Nephron (organoid): ENCODE measurements at regions not wholly inside any gene's neighbourhood (a gene's known extent, or its start where the extent isn't known, plus 50 kb on each side); places are given as distances from the start of the nearest gene placed in this dataset.
"Not testable (repeated sequence)": the region's sequence is repeated elsewhere in the genome, so short reads cannot be mapped to it uniquely, and the experiment has no call there.

Experiments
- H3K27ac Mint-ChIP-seq, 3 experiments: 2 replicates each; pipeline ENCODE4 v1.8.0; 2020; ENCODE audit warnings: mixed read lengths in 3 of 3, mild to moderate bottlenecking in 2 of 3, moderate library complexity in 1 of 3
- H3K27me3 Mint-ChIP-seq: 2 replicates; pipeline ENCODE4 v1.8.0; 2021; ENCODE audit warnings: low read depth, mild to moderate bottlenecking, moderate library complexity, mixed read lengths
- H3K36me3 Mint-ChIP-seq: 2 replicates; pipeline ENCODE4 v1.8.0; 2020; ENCODE audit warnings: low read depth, mixed read lengths
- H3K4me1 Mint-ChIP-seq: 2 replicates; pipeline ENCODE4 v1.8.0; 2020; ENCODE audit warnings: mixed read lengths
- H3K4me3 Mint-ChIP-seq, 3 experiments: 2 replicates each; pipeline ENCODE4 v1.8.0; 2020; ENCODE audit warnings: mild to moderate bottlenecking in 3 of 3, mixed read lengths in 3 of 3, moderate library complexity in 2 of 3
- H3K9me3 Mint-ChIP-seq: 2 replicates; pipeline ENCODE4 v1.8.0; 2020; ENCODE audit warnings: mixed read lengths
- CTCF ChIP-seq, 3 experiments: fragments of 200-600 bp; sonication (generic); IDR thresholded peaks; one replicate each; pipeline ENCODE4 v1.5.0; 2021; ENCODE audit warnings: antibody characterized with exemption in 3 of 3; ENCODE audit not compliant: unreplicated experiment in 3 of 3

- no peaks in the 10 kb centered on the region for H3K36me3 Mint-ChIP-seq
- no peak overlapping the region for H3K27ac Mint-ChIP-seq
- H3K9me3 Mint-ChIP-seq, result no peaks in the 10 kb centered on the region
- H3K4me1 Mint-ChIP-seq, result peaks cover 14% of the 10 kb centered on the region
- H3K27me3 Mint-ChIP-seq, result peaks cover 9% of the 10 kb centered on the region
- no peak for TF ChIP-seq CTCF (IDR thresholded peaks at IDR 0.05; ENCODE audit: unreplicated experiment in 3 of 3)
- H3K4me3 Mint-ChIP-seq, result no peak overlapping the region
These were observed 90.8 kb upstream of the KLF6 start for GRCh38 chr10:3875842-3876235.

GRCh38 chr10:3874990-3875841 is 90.2 kb upstream of the KLF6 start:
- Mint-ChIP-seq H3K4me3 (no peak overlapping the region), H3K4me1 (peaks cover 14% of the 10 kb centered on the region), H3K36me3 (no peaks in the 10 kb centered on the region), H3K9me3 (no peaks in the 10 kb centered on the region), H3K27ac (peak overlapping the region in 1 of 3 experiments; percentile 11), H3K27me3 (peaks cover 9% of the 10 kb centered on the region)
- no peak for TF ChIP-seq CTCF (IDR thresholded peaks at IDR 0.05; ENCODE audit: unreplicated experiment in 3 of 3)

- H3K27ac Mint-ChIP-seq, result peak overlapping the region in 1 of 3 experiments; percentile 11
- not testable (repeated sequence) for H3K27me3 Mint-ChIP-seq, H3K9me3 Mint-ChIP-seq, H3K4me3 Mint-ChIP-seq, H3K36me3 Mint-ChIP-seq
- H3K4me1 Mint-ChIP-seq, result peaks cover 17% of the 10 kb centered on the region
These were observed 89.6 kb upstream of the KLF6 start for GRCh38 chr10:3874610-3874989.

GRCh38 chr10:3873728-3874461 is 88.9 kb upstream of the KLF6 start:
- Mint-ChIP-seq H3K4me1 (peaks cover 22% of the 10 kb centered on the region), H3K27ac (peak overlapping the region in 2 of 3 experiments; percentile 10 to 70), H3K9me3 (no peaks in the 10 kb centered on the region), H3K4me3 (no peak overlapping the region), H3K27me3 (peaks cover 14% of the 10 kb centered on the region), H3K36me3 (no peaks in the 10 kb centered on the region)
- TF ChIP-seq CTCF (IDR thresholded peaks at IDR 0.05; ENCODE audit: unreplicated experiment in 3 of 3), result no peak

- no peak for TF ChIP-seq CTCF (IDR thresholded peaks at IDR 0.05; ENCODE audit: unreplicated experiment in 3 of 3)
- Mint-ChIP-seq H3K36me3 (no peaks in the 10 kb centered on the region), H3K4me1 (peaks cover 22% of the 10 kb centered on the region), H3K9me3 (no peaks in the 10 kb centered on the region), H3K4me3 (no peak overlapping the region), H3K27me3 (peaks cover 14% of the 10 kb centered on the region), H3K27ac (no peak overlapping the region)
These were observed 87.8 kb upstream of the KLF6 start for GRCh38 chr10:3872712-3873329.

GRCh38 chr10:3871424-3871996 is 86.5 kb upstream of the KLF6 start:
- TF ChIP-seq CTCF (IDR thresholded peaks at IDR 0.05; ENCODE audit: unreplicated experiment in 3 of 3), result no peak
- Mint-ChIP-seq H3K4me1 (peaks cover 25% of the 10 kb centered on the region), H3K9me3 (no peaks in the 10 kb centered on the region), H3K27me3 (peaks cover 14% of the 10 kb centered on the region), H3K27ac (no peak overlapping the region), H3K4me3 (no peak overlapping the region), H3K36me3 (no peaks in the 10 kb centered on the region)
